Stimulated activated memory B cell treated with anti-CD40 and anti-IgM and Interleukin-4, amounts not matched to agents 10 μg/mL and 1 μg/mL and 100 μg/mL, for 72 hours (primary cell): ENCODE measurements at regions not wholly inside any gene's neighbourhood (a gene's known extent, or its start where the extent isn't known, plus 50 kb on each side); places are given as distances from the start of the nearest gene placed in this dataset.

Source experiments
- ATAC-seq: fragments of 150-1000 bp; cut with Tn5 transposase; 2 replicates; pipeline ENCODE4 v1.10.0; 2021
- H3K27ac Mint-ChIP-seq: one replicate; pipeline ENCODE4 v1.8.0; 2022; ENCODE audit warnings: mild to moderate bottlenecking, mixed read lengths
- H3K27me3 Mint-ChIP-seq: one replicate; pipeline ENCODE4 v1.8.0; 2022; ENCODE audit warnings: mixed read lengths
- H3K36me3 Mint-ChIP-seq: one replicate; pipeline ENCODE4 v1.8.0; 2022; ENCODE audit warnings: mixed read lengths
- H3K4me1 Mint-ChIP-seq: one replicate; pipeline ENCODE4 v1.8.0; 2022; ENCODE audit warnings: mixed read lengths
- H3K4me3 Mint-ChIP-seq: one replicate; pipeline ENCODE4 v1.8.0; 2022; ENCODE audit warnings: mild to moderate bottlenecking, moderate library complexity, mixed read lengths
- H3K9me3 Mint-ChIP-seq: one replicate; pipeline ENCODE4 v1.8.0; 2022; ENCODE audit warnings: mixed read lengths

GRCh38 chr11:92696076-92696475 is 273.4 kb upstream of the MTNR1B start:
- no peaks in the 10 kb centered on the region for H3K36me3 Mint-ChIP-seq
- no peak overlapping the region for H3K27ac Mint-ChIP-seq
- ATAC-seq = no peak
- H3K4me1 Mint-ChIP-seq = no peaks in the 10 kb centered on the region
- no peak overlapping the region for H3K4me3 Mint-ChIP-seq
- no peaks in the 10 kb centered on the region for H3K27me3 Mint-ChIP-seq
- no peaks in the 10 kb centered on the region for H3K9me3 Mint-ChIP-seq

GRCh38 chr11:92697461-92698312 is 271.8 kb upstream of the MTNR1B start:
- no peaks in the 10 kb centered on the region for H3K9me3 Mint-ChIP-seq
- no peak for ATAC-seq
- H3K4me1 Mint-ChIP-seq = no peaks in the 10 kb centered on the region
- H3K27ac Mint-ChIP-seq = no peak overlapping the region
- no peaks in the 10 kb centered on the region for H3K36me3 Mint-ChIP-seq
- H3K27me3 Mint-ChIP-seq = no peaks in the 10 kb centered on the region
- H3K4me3 Mint-ChIP-seq = no peak overlapping the region

- ATAC-seq = no peak
- Mint-ChIP-seq H3K4me3 (no peak overlapping the region), H3K27me3 (no peaks in the 10 kb centered on the region), H3K9me3 (no peaks in the 10 kb centered on the region), H3K36me3 (no peaks in the 10 kb centered on the region), H3K4me1 (no peaks in the 10 kb centered on the region), H3K27ac (no peak overlapping the region)
These were observed 270.7 kb upstream of the MTNR1B start for GRCh38 chr11:92698742-92699141.

GRCh38 chr11:92702037-92702804 is 267.2 kb upstream of the MTNR1B start:
- no peaks in the 10 kb centered on the region for H3K27me3 Mint-ChIP-seq
- H3K4me1 Mint-ChIP-seq = no peaks in the 10 kb centered on the region
- peaks cover 11% of the 10 kb centered on the region for H3K9me3 Mint-ChIP-seq
- H3K4me3 Mint-ChIP-seq = no peak overlapping the region
- ATAC-seq = no peak
- no peak overlapping the region for H3K27ac Mint-ChIP-seq
- no peaks in the 10 kb centered on the region for H3K36me3 Mint-ChIP-seq

- Mint-ChIP-seq H3K27me3 (no peaks in the 10 kb centered on the region), H3K27ac (no peak overlapping the region), H3K9me3 (peaks cover 11% of the 10 kb centered on the region), H3K36me3 (no peaks in the 10 kb centered on the region), H3K4me1 (no peaks in the 10 kb centered on the region), H3K4me3 (no peak overlapping the region)
- no peak for ATAC-seq
These were observed 266.5 kb upstream of the MTNR1B start for GRCh38 chr11:92702805-92703448.

GRCh38 chr11:92703449-92703830 is 266.0 kb upstream of the MTNR1B start:
- Mint-ChIP-seq H3K4me1 (no peaks in the 10 kb centered on the region), H3K36me3 (no peaks in the 10 kb centered on the region), H3K4me3 (no peak overlapping the region), H3K27me3 (no peaks in the 10 kb centered on the region), H3K9me3 (peaks cover 11% of the 10 kb centered on the region), H3K27ac (no peak overlapping the region)
- no peak for ATAC-seq

- H3K36me3 Mint-ChIP-seq = no peaks in the 10 kb centered on the region
- peaks cover 11% of the 10 kb centered on the region for H3K9me3 Mint-ChIP-seq
- H3K4me1 Mint-ChIP-seq = no peaks in the 10 kb centered on the region
- H3K27ac Mint-ChIP-seq = no peak overlapping the region
- no peak for ATAC-seq
- no peaks in the 10 kb centered on the region for H3K27me3 Mint-ChIP-seq
- no peak overlapping the region for H3K4me3 Mint-ChIP-seq
These were observed 262.3 kb upstream of the MTNR1B start for GRCh38 chr11:92707173-92707619.

GRCh38 chr11:92707665-92708064 is 261.8 kb upstream of the MTNR1B start:
- Mint-ChIP-seq H3K9me3 (peaks cover 11% of the 10 kb centered on the region), H3K4me1 (no peaks in the 10 kb centered on the region), H3K27me3 (no peaks in the 10 kb centered on the region), H3K4me3 (no peak overlapping the region), H3K27ac (no peak overlapping the region), H3K36me3 (no peaks in the 10 kb centered on the region)
- ATAC-seq = no peak

GRCh38 chr11:92709329-92709728 is 260.1 kb upstream of the MTNR1B start:
- Mint-ChIP-seq H3K27me3 (no peaks in the 10 kb centered on the region), H3K9me3 (peaks cover 11% of the 10 kb centered on the region), H3K4me3 (no peak overlapping the region), H3K36me3 (no peaks in the 10 kb centered on the region), H3K4me1 (no peaks in the 10 kb centered on the region), H3K27ac (no peak overlapping the region)
- no peak for ATAC-seq

GRCh38 chr11:92711926-92712325 is 257.5 kb upstream of the MTNR1B start:
- Mint-ChIP-seq H3K36me3 (no peaks in the 10 kb centered on the region), H3K27ac (no peak overlapping the region), H3K9me3 (peaks cover 2% of the 10 kb centered on the region), H3K4me3 (no peak overlapping the region), H3K4me1 (no peaks in the 10 kb centered on the region), H3K27me3 (no peaks in the 10 kb centered on the region)
- ATAC-seq = no peak

GRCh38 chr11:92714111-92714510 is 255.3 kb upstream of the MTNR1B start:
- Mint-ChIP-seq H3K9me3 (peaks cover 2% of the 10 kb centered on the region), H3K27me3 (no peaks in the 10 kb centered on the region), H3K27ac (no peak overlapping the region), H3K4me1 (no peaks in the 10 kb centered on the region), H3K4me3 (no peak overlapping the region), H3K36me3 (no peaks in the 10 kb centered on the region)
- ATAC-seq = no peak

GRCh38 chr11:92717240-92717639 is 252.2 kb upstream of the MTNR1B start:
- Mint-ChIP-seq H3K9me3 (peaks cover 2% of the 10 kb centered on the region), H3K4me3 (no peak overlapping the region), H3K4me1 (no peaks in the 10 kb centered on the region), H3K27me3 (no peaks in the 10 kb centered on the region), H3K27ac (no peak overlapping the region), H3K36me3 (no peaks in the 10 kb centered on the region)
- ATAC-seq = no peak

GRCh38 chr11:92720385-92720784 is 249.1 kb upstream of the MTNR1B start:
- H3K4me1 Mint-ChIP-seq = no peaks in the 10 kb centered on the region
- no peak overlapping the region for H3K27ac Mint-ChIP-seq
- peaks cover 8% of the 10 kb centered on the region for H3K9me3 Mint-ChIP-seq
- no peaks in the 10 kb centered on the region for H3K27me3 Mint-ChIP-seq
- ATAC-seq = no peak
- no peaks in the 10 kb centered on the region for H3K36me3 Mint-ChIP-seq
- H3K4me3 Mint-ChIP-seq = no peak overlapping the region

- Mint-ChIP-seq H3K9me3 (peaks cover 6% of the 10 kb centered on the region), H3K4me1 (no peaks in the 10 kb centered on the region), H3K27ac (no peak overlapping the region), H3K36me3 (no peaks in the 10 kb centered on the region), H3K27me3 (no peaks in the 10 kb centered on the region), H3K4me3 (no peak overlapping the region)
- ATAC-seq = no peak
These were observed 244.1 kb upstream of the MTNR1B start for GRCh38 chr11:92725352-92725751.

- no peaks in the 10 kb centered on the region for H3K36me3 Mint-ChIP-seq
- H3K27ac Mint-ChIP-seq = no peak overlapping the region
- ATAC-seq = no peak
- no peak overlapping the region for H3K4me3 Mint-ChIP-seq
- H3K27me3 Mint-ChIP-seq = no peaks in the 10 kb centered on the region
- peaks cover 6% of the 10 kb centered on the region for H3K9me3 Mint-ChIP-seq
- no peaks in the 10 kb centered on the region for H3K4me1 Mint-ChIP-seq
These were observed 242.3 kb upstream of the MTNR1B start for GRCh38 chr11:92727123-92727522.
